Neural progenitor cell (in vitro differentiated cells): ENCODE measurements at regions not wholly inside any gene's neighbourhood (a gene's known extent, or its start where the extent isn't known, plus 50 kb on each side); places are given as distances from the start of the nearest gene placed in this dataset.

Experiments used
- DNase-seq: peaks from one replicate; pipeline ENCODE4 v3.0.0-alpha.2; 2016; ENCODE audit warnings: low spot score
- H2AFZ ChIP-seq: fragments of 200-600 bp; sonication (generic); replicated peaks from 2 replicates; pipeline ENCODE4 v1.6.1; 2016; ENCODE audit warnings: antibody characterized with exemption
- H3F3A ChIP-seq: fragments of 200-600 bp; sonication (generic); 2 replicates; pipeline ENCODE4 v1.6.1; 2016; ENCODE audit warnings: antibody characterized with exemption, low read depth
- H3K27ac ChIP-seq: fragments of 200-600 bp; sonication (generic); 2 replicates; pipeline ENCODE4 v1.5.1; 2016; ENCODE audit warnings: mild to moderate bottlenecking
- H3K27me3 ChIP-seq: fragments of 200-600 bp; sonication (generic); 2 replicates; pipeline ENCODE4 v1.6.1; 2016; ENCODE audit warnings: mild to moderate bottlenecking, moderate library complexity
- H3K36me3 ChIP-seq: fragments of 200-600 bp; sonication (generic); 2 replicates; pipeline ENCODE4 v1.5.1; 2016
- H3K4me1 ChIP-seq: fragments of 200-600 bp; sonication (generic); 2 replicates; pipeline ENCODE4 v1.6.1; 2016; ENCODE audit warnings: mixed run types
- H3K4me2 ChIP-seq: fragments of 200-600 bp; sonication (generic); 2 replicates; pipeline ENCODE4 v1.6.1; 2016
- H3K4me3 ChIP-seq: fragments of 200-600 bp; sonication (generic); 2 replicates; pipeline ENCODE4 v1.5.1; 2016
- H3K79me2 ChIP-seq: fragments of 200-600 bp; sonication (generic); 2 replicates; pipeline ENCODE4 v1.6.1; 2016; ENCODE audit warnings: low read depth
- H3K9ac ChIP-seq: fragments of 200-600 bp; sonication (generic); 2 replicates; pipeline ENCODE4 v1.6.1; 2016
- H3K9me3 ChIP-seq: fragments of 200-600 bp; sonication (generic); 2 replicates; pipeline ENCODE4 v1.5.1; 2016; ENCODE audit warnings: low read depth
- H4K20me1 ChIP-seq: fragments of 200-600 bp; sonication (generic); 2 replicates; pipeline ENCODE4 v1.6.1; 2016; ENCODE audit warnings: low read depth
- H3K27ac Mint-ChIP-seq: 3 replicates; pipeline ENCODE4 v1.8.0; 2021; ENCODE audit warnings: mixed read lengths
- H3K27me3 Mint-ChIP-seq: 2 replicates; pipeline ENCODE4 v1.8.0; 2022; ENCODE audit warnings: low read depth, mild to moderate bottlenecking, inconsistent platforms, moderate library complexity, mixed read lengths; ENCODE audit not compliant: insufficient read depth
- H3K36me3 Mint-ChIP-seq: 3 replicates; pipeline ENCODE4 v1.8.0; 2021; ENCODE audit warnings: mixed read lengths
- H3K4me1 Mint-ChIP-seq: 3 replicates; pipeline ENCODE4 v1.8.0; 2021; ENCODE audit warnings: mixed read lengths
- H3K4me3 Mint-ChIP-seq: 3 replicates; pipeline ENCODE4 v1.8.0; 2021; ENCODE audit warnings: mild to moderate bottlenecking, moderate library complexity, mixed read lengths
- H3K9me3 Mint-ChIP-seq: 3 replicates; pipeline ENCODE4 v1.8.0; 2020; ENCODE audit warnings: mixed read lengths
- EZH2 ChIP-seq: fragments of 200-600 bp; sonication (generic); IDR thresholded peaks from 2 replicates; pipeline ENCODE4 v1.6.1; 2017; ENCODE audit warnings: antibody characterized with exemption, mild to moderate bottlenecking, moderate library complexity
- EZH2phosphoT487 ChIP-seq: fragments of 200-600 bp; sonication (generic); IDR thresholded peaks from 2 replicates; pipeline ENCODE4 v1.6.1; 2017; ENCODE audit warnings: antibody characterized with exemption
- TF ChIP-seq, protein P1 (sequence below): fragments of 200-600 bp; sonication (generic); IDR thresholded peaks from 2 replicates; pipeline ENCODE4 v1.5.1; 2017; ENCODE audit warnings: antibody characterized with exemption, mild to moderate bottlenecking

DNA sequence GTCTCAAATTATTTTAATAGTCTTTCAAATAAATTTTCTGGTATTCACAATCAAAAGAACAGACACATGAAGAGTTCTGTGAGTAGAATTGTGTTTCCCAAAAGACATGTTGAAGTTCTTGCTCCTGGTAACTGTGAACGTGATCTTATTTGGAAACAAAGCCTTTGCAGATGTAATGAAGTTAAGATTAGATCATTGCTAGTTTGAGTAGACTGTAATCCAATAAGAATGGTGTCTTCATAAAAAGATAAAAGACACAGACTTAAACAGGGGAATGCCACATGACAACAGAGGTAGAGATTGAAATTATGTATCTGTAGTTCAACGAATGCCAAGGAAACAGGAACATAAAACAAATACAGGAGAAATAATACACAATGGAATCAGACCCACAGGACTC lies 357.4 kb upstream of the CA10 start:
- no peak overlapping the region for H2AFZ ChIP-seq
- H3K4me3 ChIP-seq: no peak overlapping the region
- no peaks in the 10 kb centered on the region for H3K36me3 ChIP-seq
- no peaks in the 10 kb centered on the region for H3K4me1 ChIP-seq
- H3K27ac ChIP-seq: no peak overlapping the region
- no peak for DNase-seq
- H3K79me2 ChIP-seq: no peaks in the 10 kb centered on the region
- H3K4me1 Mint-ChIP-seq: no peaks in the 10 kb centered on the region
- H3K9me3 ChIP-seq: no peaks in the 10 kb centered on the region
- no peaks in the 10 kb centered on the region for H3K27me3 ChIP-seq
- no peak overlapping the region for H3K27ac Mint-ChIP-seq
- H3K9me3 Mint-ChIP-seq: no peaks in the 10 kb centered on the region
- H3K36me3 Mint-ChIP-seq: no peaks in the 10 kb centered on the region
- H3K4me2 ChIP-seq: no peak overlapping the region
- H3F3A ChIP-seq: no peaks in the 10 kb centered on the region
- no peak overlapping the region for H3K9ac ChIP-seq
- H4K20me1 ChIP-seq: no peaks in the 10 kb centered on the region
- TF ChIP-seq EZH2: no peak
- TF ChIP-seq, protein P1, sequence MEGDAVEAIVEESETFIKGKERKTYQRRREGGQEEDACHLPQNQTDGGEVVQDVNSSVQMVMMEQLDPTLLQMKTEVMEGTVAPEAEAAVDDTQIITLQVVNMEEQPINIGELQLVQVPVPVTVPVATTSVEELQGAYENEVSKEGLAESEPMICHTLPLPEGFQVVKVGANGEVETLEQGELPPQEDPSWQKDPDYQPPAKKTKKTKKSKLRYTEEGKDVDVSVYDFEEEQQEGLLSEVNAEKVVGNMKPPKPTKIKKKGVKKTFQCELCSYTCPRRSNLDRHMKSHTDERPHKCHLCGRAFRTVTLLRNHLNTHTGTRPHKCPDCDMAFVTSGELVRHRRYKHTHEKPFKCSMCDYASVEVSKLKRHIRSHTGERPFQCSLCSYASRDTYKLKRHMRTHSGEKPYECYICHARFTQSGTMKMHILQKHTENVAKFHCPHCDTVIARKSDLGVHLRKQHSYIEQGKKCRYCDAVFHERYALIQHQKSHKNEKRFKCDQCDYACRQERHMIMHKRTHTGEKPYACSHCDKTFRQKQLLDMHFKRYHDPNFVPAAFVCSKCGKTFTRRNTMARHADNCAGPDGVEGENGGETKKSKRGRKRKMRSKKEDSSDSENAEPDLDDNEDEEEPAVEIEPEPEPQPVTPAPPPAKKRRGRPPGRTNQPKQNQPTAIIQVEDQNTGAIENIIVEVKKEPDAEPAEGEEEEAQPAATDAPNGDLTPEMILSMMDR: no peak
- no peak for TF ChIP-seq EZH2phosphoT487
- H3K4me3 Mint-ChIP-seq: no peak overlapping the region
- H3K27me3 Mint-ChIP-seq: peaks cover 2% of the 10 kb centered on the region

DNA sequence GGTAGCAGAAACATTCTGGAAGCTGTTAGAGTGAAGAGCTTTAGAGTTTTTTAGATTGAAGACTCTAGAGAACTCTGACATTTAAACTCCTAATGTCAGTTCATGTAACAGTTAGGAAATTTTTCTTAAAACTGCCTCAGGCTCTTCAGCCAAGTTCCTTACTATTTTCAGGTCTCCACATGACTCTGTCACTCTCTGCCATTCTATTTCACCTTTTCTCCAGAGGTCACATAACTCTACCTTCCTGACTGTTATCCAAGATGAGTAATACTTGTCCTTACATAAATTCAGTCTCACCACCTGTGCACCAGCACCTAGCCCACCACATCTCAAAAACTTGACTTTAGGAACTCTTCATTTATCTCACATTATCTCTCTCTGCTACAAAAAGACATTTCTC lies 347.1 kb upstream of the CA10 start:
- H3K27ac Mint-ChIP-seq: no peak overlapping the region
- H3K27me3 ChIP-seq: no peaks in the 10 kb centered on the region
- TF ChIP-seq EZH2phosphoT487 (no peak), EZH2 (no peak)
- TF ChIP-seq, protein P1: no peak
- no peak overlapping the region for H3K9ac ChIP-seq
- no peak overlapping the region for H3K27ac ChIP-seq
- H4K20me1 ChIP-seq: no peaks in the 10 kb centered on the region
- H3K4me1 Mint-ChIP-seq: no peaks in the 10 kb centered on the region
- no peaks in the 10 kb centered on the region for H3K36me3 Mint-ChIP-seq
- peaks cover 2% of the 10 kb centered on the region for H3K27me3 Mint-ChIP-seq
- H3K4me2 ChIP-seq: no peak overlapping the region
- no peak overlapping the region for H3K4me3 Mint-ChIP-seq
- no peak overlapping the region for H3K4me3 ChIP-seq
- no peaks in the 10 kb centered on the region for H3K9me3 Mint-ChIP-seq
- no peaks in the 10 kb centered on the region for H3K9me3 ChIP-seq
- no peak overlapping the region for H2AFZ ChIP-seq
- H3K4me1 ChIP-seq: no peaks in the 10 kb centered on the region
- no peaks in the 10 kb centered on the region for H3F3A ChIP-seq
- no peaks in the 10 kb centered on the region for H3K79me2 ChIP-seq
- no peaks in the 10 kb centered on the region for H3K36me3 ChIP-seq
- DNase-seq: no peak

DNA sequence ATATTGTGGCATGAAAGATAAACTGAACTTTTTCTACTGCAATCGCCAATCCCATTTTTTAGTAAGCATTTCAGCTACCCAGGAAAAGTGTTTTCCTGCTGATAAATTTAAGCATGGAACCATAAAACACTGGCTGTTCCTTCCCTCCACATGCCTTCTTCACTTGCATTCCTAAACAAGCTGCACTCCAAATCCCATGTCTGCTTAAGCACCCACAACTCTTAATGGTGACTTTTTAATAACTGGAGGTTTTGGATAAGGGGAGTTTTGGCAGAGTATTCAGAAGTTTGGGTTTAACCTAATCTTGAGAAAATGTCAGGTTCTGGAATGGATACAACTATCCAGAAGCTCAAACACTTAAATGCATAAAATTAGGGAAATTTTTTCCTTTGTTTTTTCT lies 345.6 kb upstream of the CA10 start:
- Histone ChIP-seq H3K4me2 (no peak overlapping the region), H3K27ac (no peak overlapping the region)

More for the DNA sequence above, 345.6 kb upstream of the CA10 start:
- H2AFZ ChIP-seq: no peak overlapping the region
- H3K4me3 ChIP-seq: no peak overlapping the region
- H3K79me2 ChIP-seq: no peaks in the 10 kb centered on the region
- no peak overlapping the region for H3K9ac ChIP-seq
- TF ChIP-seq EZH2: no peak
- TF ChIP-seq, protein P1: no peak
- no peak for TF ChIP-seq EZH2phosphoT487
- no peaks in the 10 kb centered on the region for H3K36me3 ChIP-seq
- H4K20me1 ChIP-seq: no peaks in the 10 kb centered on the region
- no peak overlapping the region for H3K4me3 Mint-ChIP-seq
- H3F3A ChIP-seq: no peaks in the 10 kb centered on the region
- H3K36me3 Mint-ChIP-seq: no peaks in the 10 kb centered on the region
- DNase-seq: no peak
- H3K4me1 Mint-ChIP-seq: no peaks in the 10 kb centered on the region
- no peak overlapping the region for H3K27ac Mint-ChIP-seq
- H3K27me3 ChIP-seq: no peaks in the 10 kb centered on the region
- H3K9me3 ChIP-seq: no peaks in the 10 kb centered on the region
- H3K27me3 Mint-ChIP-seq: peaks cover 2% of the 10 kb centered on the region
- H3K4me1 ChIP-seq: no peaks in the 10 kb centered on the region
- H3K9me3 Mint-ChIP-seq: no peaks in the 10 kb centered on the region
